ENCODE measurements at regions not wholly inside any gene's neighbourhood (a gene's known extent, or its start where the extent isn't known, plus 50 kb on each side); places are given as distances from the start of the nearest gene placed in this dataset.

DNA sequence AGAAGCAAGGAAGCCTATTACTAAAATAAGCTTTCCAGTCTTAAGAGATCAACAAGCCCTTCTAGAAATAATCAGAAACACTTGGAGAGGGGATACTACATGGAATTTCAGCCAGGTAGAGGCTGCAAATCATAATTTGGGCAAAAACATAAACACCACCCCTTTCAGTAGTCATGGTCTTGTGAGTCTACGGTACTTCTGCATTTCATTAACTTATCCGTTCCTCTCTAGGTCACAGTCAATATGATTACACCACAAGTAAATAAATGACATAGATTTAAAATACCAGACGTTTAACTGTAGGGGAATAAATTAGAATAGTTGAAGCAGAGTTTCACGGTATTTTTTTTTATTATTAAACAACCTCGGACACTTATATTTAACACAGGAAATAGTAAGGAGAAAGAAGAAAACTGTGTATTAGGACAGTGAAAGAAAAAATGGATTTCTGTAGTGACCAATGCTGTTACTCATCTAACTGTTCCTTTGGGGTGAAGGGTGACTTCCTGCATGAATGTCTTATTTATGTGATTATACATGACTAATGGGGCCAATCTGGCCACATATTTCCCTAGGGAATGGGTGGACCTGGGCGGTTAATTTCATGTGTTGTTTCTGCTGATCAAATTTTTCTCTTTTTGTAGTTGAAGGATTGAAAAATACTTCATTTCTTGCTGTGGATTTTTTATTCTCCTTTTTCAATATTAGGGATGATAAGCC lies 456.6 kb upstream of the UBE2E3 start:
- no peak for DNase-seq

- DNase-seq = no peak
Measured at GRCh38 chr2:180520921-180521581, 459.4 kb upstream of the UBE2E3 start.

DNA sequence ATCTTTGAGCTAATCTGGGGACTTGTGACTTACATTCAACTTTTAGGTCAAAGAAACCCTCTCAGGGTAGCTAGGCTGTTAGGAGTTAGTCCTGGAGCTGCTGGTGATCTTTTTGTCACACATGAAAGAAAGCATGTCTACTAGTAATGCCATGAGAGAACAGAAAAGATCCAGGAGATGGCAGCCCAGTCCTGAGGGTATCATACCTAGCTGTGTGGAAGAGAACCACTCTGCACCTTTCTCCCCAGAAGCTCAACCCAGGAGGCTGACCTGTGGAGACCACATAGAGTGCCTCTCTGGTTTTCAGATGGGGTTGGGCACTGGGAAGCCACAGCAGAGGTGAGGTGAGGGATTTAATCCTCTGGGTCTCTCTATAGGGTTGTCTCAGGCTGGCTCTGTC lies 460.2 kb upstream of the UBE2E3 start:
- peak; percentile 8 for DNase-seq

DNA sequence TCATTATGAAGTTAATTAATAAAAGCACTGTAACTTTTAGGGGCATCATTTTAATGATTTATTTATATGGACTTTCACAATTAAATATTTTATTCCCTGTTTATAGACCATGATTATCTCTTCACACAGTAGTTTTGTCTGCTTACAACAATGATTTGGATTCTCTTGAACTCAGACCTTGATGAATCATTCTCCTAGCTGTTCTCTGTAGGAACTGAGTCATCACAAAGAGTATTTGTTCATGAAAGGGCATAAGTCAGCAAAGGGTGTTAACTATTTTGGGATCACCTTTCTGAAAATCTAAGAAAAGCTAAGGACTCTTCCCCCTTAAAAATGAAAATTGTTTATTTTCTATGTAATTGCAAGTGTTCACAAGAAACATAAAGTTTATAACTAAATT lies 461.1 kb upstream of the UBE2E3 start:
- no peak for DNase-seq

- no peak for DNase-seq
Measured at GRCh38 chr2:180516232-180516631, 464.2 kb upstream of the UBE2E3 start.

DNA sequence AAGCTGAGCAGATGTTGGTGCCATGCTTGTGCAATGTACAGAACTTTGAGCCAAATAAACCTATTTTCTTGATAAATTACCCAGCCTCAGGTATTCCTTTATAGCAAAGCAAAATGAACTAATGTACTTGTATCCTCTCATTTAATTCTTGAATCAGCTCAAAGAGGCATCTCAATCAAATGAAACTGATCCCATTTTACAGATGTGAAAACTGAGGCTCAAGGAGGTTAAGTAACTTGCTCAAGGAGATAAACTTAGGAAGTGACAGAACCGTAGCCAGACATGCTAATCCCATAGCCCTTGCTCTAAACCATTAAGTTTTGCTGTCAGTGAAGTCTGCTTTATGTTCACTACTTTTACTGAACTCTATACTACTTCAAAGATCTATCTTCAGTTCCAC lies 467.0 kb upstream of the UBE2E3 start:
- DNase-seq = no peak

GRCh38 chr2:180508458-180508857 lies 471.9 kb upstream of the UBE2E3 start:
- DNase-seq = no peak

- DNase-seq = no peak
Measured at GRCh38 chr2:180507028-180507427, 473.4 kb upstream of the UBE2E3 start.

- DNase-seq = no peak
Measured at GRCh38 chr2:180505203-180505602, 475.2 kb upstream of the UBE2E3 start.

DNA sequence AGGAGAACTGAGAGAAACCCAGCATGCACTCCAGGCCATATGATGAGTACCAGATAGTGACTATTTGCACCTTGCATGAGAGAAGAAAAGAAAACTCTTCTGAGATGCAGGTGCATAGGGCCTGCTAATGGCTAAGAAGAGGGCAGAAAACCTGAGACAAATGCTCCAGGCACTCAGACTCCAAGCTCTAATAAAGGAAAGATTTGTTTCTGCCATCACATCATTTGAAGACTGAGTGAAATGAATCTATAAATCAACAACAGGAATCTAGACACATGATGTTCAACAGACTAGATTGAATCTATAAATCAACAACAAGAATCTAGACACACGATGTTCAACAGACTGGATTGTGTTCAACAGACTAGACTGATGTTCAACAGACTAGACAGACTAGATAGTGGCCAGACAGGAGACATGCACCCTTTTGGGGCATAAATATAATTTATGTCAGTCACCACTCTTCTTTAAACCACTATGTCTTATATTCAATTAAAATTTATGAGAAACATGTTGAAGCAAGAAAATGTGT lies 482.7 kb upstream of the UBE2E3 start:
- DNase-seq = no peak

DNA sequence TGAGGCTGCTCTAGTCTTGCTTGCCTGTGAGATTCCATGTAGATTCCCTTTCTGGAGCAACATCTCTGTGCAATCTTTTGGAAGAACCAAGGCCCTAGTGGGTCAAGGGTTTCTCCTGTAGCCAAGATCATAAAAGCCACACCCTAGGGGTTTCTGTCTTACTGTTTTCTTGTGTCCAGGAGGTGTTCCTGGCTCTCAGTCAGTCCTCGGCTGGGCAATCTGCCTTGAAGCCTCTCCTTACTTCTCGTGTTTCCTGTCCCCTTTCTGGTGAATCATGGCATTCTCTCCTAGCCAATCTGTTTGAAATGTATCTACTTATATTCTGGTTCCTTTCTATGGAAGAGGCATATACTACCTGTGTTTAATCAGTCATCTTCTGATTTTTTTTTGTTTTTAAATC lies 484.8 kb upstream of the UBE2E3 start:
- no peak for DNase-seq

DNA sequence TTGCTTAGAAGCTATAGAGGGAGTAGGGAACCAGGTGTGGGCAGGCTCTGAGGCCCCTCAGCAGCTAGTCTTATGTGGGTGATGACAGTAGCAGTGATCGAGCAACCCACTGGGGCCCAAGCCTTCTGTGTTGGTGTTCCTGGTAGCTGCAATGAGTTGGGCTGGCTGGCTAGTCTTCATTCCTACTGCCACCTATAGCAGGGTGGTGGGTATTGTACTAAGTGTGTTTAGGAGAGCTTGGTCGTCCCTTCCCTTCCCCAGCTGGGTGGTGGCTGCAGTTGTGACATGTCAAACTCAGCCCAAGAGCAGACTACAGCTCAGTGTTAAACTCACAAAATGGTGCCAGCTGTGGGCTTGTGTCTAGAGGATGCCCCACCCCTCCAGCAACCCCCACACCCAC lies 486.1 kb upstream of the UBE2E3 start:
- no peak for DNase-seq

GRCh38 chr2:180482696-180483095 lies 475.6 kb upstream of the CWC22 start:
- no peak for DNase-seq

DNA sequence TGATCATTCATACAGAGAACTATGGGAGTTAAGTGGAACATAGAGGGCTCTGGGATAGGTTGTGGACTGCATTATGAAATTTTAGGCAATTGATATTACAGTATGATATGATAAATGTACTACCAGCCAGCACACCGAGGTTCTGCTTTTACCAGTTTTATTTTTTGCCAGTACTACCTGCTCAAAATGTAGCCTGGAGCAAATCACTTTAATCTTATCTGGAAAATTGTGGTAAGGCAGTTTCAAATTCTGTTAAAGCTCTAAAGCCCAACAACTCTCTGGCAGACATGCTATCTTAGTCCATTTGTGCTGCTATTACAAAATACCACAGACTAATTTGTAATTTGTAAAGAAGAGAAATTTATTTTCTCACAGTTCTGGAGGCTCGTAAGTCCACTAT lies 474.9 kb upstream of the CWC22 start:
- no peak for DNase-seq

DNA sequence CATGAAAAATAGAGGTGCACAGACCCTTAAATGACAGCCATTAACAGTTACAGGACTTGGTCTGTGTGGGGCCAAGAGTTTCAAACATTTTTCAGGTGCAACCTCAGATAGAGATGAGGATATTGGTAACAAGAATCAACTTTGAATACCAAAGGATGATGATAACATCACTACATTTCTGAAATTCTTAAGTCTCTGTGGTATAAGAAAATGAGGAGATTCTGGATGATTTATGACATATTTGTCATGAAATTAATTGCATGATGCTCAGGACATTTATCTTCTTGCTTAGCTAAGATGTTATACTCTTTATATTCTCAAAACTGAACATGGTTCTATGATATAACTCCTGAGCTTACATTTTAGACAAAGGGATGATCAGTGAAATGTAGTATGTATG lies 471.8 kb upstream of the CWC22 start:
- DNase-seq = no peak

GRCh38 chr2:180474716-180475115 lies 467.6 kb upstream of the CWC22 start:
- no peak for DNase-seq

DNA sequence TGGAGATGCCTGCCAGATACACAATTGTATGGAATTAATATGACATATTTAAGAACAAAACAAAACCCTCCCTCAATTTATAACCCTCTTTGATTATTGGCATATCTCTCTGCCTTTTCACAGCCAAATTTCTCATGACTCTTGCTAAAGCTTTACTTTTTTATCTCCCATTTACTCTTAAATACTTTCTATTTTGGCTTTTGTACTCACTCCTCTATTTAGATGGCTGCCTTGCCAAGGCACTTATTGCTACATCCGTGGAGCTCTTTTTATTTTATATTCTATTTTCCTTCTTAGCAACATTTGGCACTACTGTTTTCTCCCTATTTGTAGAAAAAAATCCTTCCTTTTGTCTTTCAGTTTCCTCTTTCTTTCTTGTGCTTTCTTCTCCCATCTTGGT lies 466.4 kb upstream of the CWC22 start:
- no peak for DNase-seq

- DNase-seq = no peak
Measured at GRCh38 chr2:180472133-180472532, 465.0 kb upstream of the CWC22 start.

GRCh38 chr2:180463608-180464007 lies 456.5 kb upstream of the CWC22 start:
- DNase-seq = no peak

DNA sequence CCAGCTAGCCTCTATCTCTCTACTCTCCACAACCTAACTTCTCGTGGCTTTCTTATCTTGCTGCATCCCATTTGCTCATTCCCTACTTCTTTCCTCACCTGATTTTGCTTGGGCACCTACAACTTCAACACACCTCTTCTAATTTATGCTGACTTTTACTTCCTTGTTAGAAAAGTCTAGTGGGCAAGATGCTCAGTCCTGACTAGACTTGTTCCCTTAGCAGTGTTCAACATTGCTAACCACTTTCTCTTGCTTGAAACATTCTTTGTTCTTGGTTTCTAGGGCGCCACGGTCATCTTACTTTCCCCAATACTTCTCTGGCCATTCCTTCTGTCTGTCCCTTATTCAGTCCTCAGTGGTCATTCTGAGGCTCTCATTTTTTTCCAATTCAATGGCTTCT lies 454.7 kb upstream of the CWC22 start:
- no peak for DNase-seq

DNA sequence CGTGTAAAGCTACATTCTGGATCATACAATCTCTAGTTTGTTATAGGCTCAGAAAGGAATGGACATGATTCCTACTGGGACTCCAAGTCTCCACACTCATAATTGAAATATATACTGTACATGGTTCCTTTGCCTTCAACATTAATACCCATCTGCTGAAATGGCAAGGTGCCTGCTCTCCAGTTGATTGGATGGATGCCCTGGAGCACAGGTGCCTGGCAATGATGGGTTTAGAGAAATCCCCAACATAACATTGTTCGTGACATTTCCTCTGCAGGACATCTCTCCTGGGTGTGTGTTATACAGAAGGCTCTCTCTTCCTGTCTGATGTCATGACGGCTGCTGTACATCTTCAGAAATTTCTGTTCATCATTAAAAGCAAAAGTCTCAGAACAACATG lies 449.7 kb upstream of the CWC22 start:
- DNase-seq = no peak

- no peak for DNase-seq
Measured at GRCh38 chr2:180450841-180451240, 443.7 kb upstream of the CWC22 start.

DNA sequence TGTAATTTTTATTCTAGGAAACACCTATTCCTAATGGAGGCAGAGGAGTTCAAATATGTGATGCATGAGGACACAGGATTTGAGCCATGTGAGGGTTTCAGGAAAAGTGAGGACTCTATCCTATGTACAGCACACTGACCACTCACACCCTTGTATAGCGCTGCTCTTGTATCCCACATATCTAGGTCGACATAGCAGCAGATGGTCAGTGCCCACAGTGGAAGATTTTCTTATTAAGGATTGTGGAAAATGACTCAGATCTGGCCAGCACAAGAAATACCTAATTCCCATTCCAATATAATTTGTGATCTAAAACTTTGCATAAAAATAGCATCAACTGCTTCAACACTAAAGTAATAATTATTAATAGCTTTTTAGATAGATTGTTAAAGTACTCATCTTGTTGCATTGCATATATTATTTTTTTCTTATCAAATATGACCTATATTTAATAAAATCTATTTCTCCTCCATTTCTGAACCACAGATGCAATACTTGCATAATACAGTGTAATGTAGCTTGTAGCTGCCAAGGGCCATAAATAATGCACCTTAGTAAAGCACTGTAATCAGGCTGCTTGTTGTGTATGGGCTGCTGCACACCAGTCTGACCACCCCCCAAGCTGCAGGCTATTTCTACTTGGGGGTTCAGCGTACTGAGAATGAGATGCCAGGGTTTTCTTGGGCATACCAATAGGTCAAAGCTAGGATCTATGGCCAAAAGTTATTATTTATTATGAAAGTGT lies 442.2 kb upstream of the CWC22 start:
- no peak for DNase-seq

DNA sequence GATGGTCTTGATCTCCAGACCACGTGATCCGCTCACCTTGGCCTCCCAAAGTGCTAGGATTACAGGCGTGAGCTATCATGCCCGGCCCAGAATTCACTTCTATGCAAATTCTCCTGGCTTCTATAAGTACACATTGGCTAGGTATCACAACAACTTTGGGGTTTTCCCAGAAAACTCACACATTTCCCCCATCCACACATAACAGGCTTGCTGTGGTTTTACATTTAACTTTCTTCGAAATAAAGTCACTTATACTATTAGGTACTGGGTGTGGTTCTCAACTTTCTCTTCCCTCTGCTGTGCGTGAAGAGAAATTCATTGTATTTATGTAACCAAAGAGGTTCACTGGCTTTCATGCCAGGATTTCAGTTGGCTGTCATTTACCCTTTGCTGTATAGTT lies 439.4 kb upstream of the CWC22 start:
- no peak for DNase-seq
